Liver (tissue), 3 donors: ENCODE measurements at regions not wholly inside any gene's neighbourhood (a gene's known extent, or its start where the extent isn't known, plus 50 kb on each side); places are given as distances from the start of the nearest gene placed in this dataset.

Experiments
- EGR1 ChIP-seq, 2 donors: IDR thresholded peaks; 2 replicates each; pipeline ENCODE4 v1.6.1; 2016 to 2018; ENCODE audit warnings: antibody characterized with exemption in 2 of 2, low read depth in 2 of 2
- HNF4G ChIP-seq: IDR thresholded peaks from 2 replicates; pipeline ENCODE4 v1.6.1; 2016; ENCODE audit warnings: antibody characterized with exemption
- JUND ChIP-seq, 2 donors: IDR thresholded peaks; 2 replicates each; pipeline ENCODE4 v1.6.1; 2016; ENCODE audit warnings: antibody characterized with exemption in 2 of 2
- MAX ChIP-seq: IDR thresholded peaks from 2 replicates; pipeline ENCODE4 v1.6.1; 2016; ENCODE audit warnings: antibody characterized with exemption
- RAD21 ChIP-seq, 2 donors: IDR thresholded peaks; 2 replicates each; pipeline ENCODE4 v1.6.1; 2016; ENCODE audit warnings: antibody characterized with exemption in 2 of 2, mild to moderate bottlenecking in 2 of 2
- TAF1 ChIP-seq: conservative IDR thresholded peaks from 2 replicates; pipeline ENCODE4 v1.6.1; 2016; ENCODE audit warnings: antibody characterized with exemption, mild to moderate bottlenecking
- ZBTB33 ChIP-seq: IDR thresholded peaks from 2 replicates; pipeline ENCODE4 v1.6.1; 2016; ENCODE audit warnings: antibody characterized with exemption
- TF ChIP-seq, protein P1 (sequence below): fragments of 150-350 bp; IDR thresholded peaks from 2 replicates; pipeline ENCODE4 v1.5.1; 2017; ENCODE audit warnings: improper control_type of control experiment, low read depth, low read length; ENCODE audit not compliant: missing input control
- TF ChIP-seq, protein P2 (sequence below): IDR thresholded peaks from 2 replicates; pipeline ENCODE4 v1.6.1; 2016; ENCODE audit warnings: antibody characterized with exemption, mild to moderate bottlenecking
- donor health status: healthy.
- donor health status: healthy.

DNA sequence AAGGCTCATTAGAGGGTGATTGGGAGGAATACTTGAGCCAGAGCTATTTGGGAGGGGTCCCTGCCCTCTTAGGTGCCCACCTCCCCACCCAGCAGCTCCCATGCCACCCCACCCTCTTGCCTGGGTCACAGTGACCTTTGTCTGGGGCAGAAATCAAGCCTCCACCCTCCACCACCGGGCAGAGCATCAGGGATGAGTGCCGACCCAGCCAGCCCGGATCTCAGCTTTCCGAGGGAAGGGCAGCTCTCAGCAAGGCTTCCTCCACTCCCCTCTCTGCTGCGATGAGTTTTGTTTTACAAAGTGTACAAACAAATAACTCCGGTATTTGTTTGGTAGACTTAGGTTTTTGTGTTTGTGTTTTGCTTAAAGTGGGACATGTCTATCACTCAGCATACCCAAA, 136.7 kb upstream of the CST7 start:
- TF ChIP-seq TAF1: no peak
- TF ChIP-seq, protein P1, sequence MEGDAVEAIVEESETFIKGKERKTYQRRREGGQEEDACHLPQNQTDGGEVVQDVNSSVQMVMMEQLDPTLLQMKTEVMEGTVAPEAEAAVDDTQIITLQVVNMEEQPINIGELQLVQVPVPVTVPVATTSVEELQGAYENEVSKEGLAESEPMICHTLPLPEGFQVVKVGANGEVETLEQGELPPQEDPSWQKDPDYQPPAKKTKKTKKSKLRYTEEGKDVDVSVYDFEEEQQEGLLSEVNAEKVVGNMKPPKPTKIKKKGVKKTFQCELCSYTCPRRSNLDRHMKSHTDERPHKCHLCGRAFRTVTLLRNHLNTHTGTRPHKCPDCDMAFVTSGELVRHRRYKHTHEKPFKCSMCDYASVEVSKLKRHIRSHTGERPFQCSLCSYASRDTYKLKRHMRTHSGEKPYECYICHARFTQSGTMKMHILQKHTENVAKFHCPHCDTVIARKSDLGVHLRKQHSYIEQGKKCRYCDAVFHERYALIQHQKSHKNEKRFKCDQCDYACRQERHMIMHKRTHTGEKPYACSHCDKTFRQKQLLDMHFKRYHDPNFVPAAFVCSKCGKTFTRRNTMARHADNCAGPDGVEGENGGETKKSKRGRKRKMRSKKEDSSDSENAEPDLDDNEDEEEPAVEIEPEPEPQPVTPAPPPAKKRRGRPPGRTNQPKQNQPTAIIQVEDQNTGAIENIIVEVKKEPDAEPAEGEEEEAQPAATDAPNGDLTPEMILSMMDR: no peak
- TF ChIP-seq HNF4G: no peak
- TF ChIP-seq RAD21 (IDR thresholded peaks at IDR 0.05): no peak
- TF ChIP-seq JUND (IDR thresholded peaks at IDR 0.05): no peak
- no peak for TF ChIP-seq ZBTB33
- TF ChIP-seq MAX: no peak
- no peak for TF ChIP-seq EGR1 (IDR thresholded peaks at IDR 0.05; ENCODE audit: low read depth in 2 of 2)
- TF ChIP-seq, protein P2, sequence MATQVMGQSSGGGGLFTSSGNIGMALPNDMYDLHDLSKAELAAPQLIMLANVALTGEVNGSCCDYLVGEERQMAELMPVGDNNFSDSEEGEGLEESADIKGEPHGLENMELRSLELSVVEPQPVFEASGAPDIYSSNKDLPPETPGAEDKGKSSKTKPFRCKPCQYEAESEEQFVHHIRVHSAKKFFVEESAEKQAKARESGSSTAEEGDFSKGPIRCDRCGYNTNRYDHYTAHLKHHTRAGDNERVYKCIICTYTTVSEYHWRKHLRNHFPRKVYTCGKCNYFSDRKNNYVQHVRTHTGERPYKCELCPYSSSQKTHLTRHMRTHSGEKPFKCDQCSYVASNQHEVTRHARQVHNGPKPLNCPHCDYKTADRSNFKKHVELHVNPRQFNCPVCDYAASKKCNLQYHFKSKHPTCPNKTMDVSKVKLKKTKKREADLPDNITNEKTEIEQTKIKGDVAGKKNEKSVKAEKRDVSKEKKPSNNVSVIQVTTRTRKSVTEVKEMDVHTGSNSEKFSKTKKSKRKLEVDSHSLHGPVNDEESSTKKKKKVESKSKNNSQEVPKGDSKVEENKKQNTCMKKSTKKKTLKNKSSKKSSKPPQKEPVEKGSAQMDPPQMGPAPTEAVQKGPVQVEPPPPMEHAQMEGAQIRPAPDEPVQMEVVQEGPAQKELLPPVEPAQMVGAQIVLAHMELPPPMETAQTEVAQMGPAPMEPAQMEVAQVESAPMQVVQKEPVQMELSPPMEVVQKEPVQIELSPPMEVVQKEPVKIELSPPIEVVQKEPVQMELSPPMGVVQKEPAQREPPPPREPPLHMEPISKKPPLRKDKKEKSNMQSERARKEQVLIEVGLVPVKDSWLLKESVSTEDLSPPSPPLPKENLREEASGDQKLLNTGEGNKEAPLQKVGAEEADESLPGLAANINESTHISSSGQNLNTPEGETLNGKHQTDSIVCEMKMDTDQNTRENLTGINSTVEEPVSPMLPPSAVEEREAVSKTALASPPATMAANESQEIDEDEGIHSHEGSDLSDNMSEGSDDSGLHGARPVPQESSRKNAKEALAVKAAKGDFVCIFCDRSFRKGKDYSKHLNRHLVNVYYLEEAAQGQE: no peak
